ENCODE measurements at regions not wholly inside any gene's neighbourhood (a gene's known extent, or its start where the extent isn't known, plus 50 kb on each side); places are given as distances from the start of the nearest gene placed in this dataset.

GRCh38 chr6:163925839-163926238 is 511.3 kb downstream of the QKI start:
- no peak for TF ChIP-seq CTCF (IDR thresholded peaks at IDR 0.05; ENCODE audit: insufficient read depth, missing control alignments)
- FAIRE-seq: no peak
- no peak for DNase-seq (ENCODE audit: insufficient read length, low spot score)

DNA sequence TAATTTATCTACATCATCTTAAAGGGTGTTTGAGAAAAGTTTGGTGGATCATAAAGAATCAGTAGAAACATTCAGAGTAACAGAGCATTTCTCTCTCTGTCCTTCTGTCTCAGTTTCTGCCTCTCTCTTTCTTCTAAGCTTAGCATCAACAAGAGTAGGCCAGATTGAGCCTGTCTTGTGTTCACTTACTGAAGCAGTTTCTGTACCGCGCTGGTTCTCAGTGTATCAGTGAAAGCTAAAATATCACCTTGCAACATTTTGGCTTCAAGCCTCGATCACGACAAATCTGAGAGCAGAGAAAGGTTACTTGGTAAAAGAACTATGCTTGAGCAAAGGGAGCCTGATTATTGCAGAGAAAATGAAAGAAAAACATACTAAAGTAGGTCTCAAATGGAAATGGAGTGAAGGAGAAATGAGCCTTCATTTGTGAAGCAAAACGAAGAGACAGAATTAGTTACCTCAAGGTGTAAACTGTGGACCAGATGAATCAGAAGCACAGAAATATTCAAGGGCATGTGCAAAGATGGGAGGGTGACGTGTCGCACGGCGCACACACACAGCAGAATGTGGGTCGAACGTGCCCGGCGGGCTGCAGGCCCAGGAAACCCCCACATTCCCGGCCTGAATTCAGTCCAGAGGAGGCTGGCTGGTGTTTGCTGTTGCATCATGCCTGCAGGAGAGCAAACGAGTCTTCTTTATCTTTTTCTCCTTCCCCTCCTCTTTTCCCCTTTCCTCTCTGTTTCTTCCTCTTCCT is 509.3 kb downstream of the QKI start:
- DNase-seq (ENCODE audit: insufficient read length, low spot score) (no peak), FAIRE-seq (no peak)
- TF ChIP-seq CTCF (IDR thresholded peaks at IDR 0.05; ENCODE audit: insufficient read depth, missing control alignments): no peak

DNA sequence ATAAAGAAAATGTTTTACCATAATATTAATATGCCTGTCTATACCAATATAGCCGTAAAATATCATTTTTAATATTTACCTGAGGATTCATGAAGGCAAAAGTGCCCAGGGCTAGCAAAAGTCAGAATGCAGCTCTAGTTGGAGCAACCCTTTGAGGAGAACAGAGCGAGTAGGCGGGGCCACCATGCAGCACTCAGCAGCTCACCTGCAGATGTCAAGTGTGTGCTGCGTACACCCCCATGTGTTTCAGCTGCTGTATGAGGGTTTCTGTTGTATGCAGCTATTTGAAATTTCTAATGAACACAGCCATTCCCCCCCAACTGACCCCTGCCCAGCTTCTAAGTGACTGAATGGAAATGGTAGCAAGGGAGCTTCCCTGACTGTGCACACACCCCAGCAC is 508.0 kb downstream of the QKI start:
- no peak for TF ChIP-seq CTCF (IDR thresholded peaks at IDR 0.05; ENCODE audit: insufficient read depth, missing control alignments)
- FAIRE-seq: no peak
- DNase-seq (ENCODE audit: insufficient read length, low spot score): no peak

GRCh38 chr6:163919652-163920051 is 505.1 kb downstream of the QKI start:
- FAIRE-seq: no peak
- no peak for DNase-seq (ENCODE audit: insufficient read length, low spot score)
- TF ChIP-seq CTCF (IDR thresholded peaks at IDR 0.05; ENCODE audit: insufficient read depth, missing control alignments): no peak

GRCh38 chr6:163916315-163917081 is 502.0 kb downstream of the QKI start:
- TF ChIP-seq CTCF (IDR thresholded peaks at IDR 0.05; ENCODE audit: insufficient read depth, missing control alignments): no peak
- DNase-seq (ENCODE audit: insufficient read length, low spot score): no peak
- FAIRE-seq: no peak

GRCh38 chr6:163915131-163915530 is 500.6 kb downstream of the QKI start:
- no peak for TF ChIP-seq CTCF (IDR thresholded peaks at IDR 0.05; ENCODE audit: insufficient read depth, missing control alignments)
- no peak for FAIRE-seq
- DNase-seq (ENCODE audit: insufficient read length, low spot score): no peak

GRCh38 chr6:163913045-163913444 is 498.5 kb downstream of the QKI start:
- FAIRE-seq (no peak), DNase-seq (ENCODE audit: insufficient read length, low spot score) (no peak)
- no peak for TF ChIP-seq CTCF (IDR thresholded peaks at IDR 0.05; ENCODE audit: insufficient read depth, missing control alignments)
